OCI-LY7 (cell line): ENCODE measurements at regions not wholly inside any gene's neighbourhood (a gene's known extent, or its start where the extent isn't known, plus 50 kb on each side); places are given as distances from the start of the nearest gene placed in this dataset.

Experiments
- BruUV-seq: library from RNA; stranded (reverse); fragments of 400-500 nt; replicated peaks from 2 replicates; lab custom pipeline; 2021; lab: Mats Ljungman, UMichigan
- CTCF ChIA-PET: fragments of 300-600 bp; sonication (Branson Sonifier 250); formaldehyde crosslinking; loops from one replicate; lab custom pipeline; 2022; ENCODE audit warnings: antibody characterized with exemption; ENCODE audit not compliant: unreplicated experiment; lab: Charles Lee
- POLR2A ChIA-PET: fragments of 300-600 bp; sonication (Branson Sonifier 250); formaldehyde crosslinking; loops from one replicate; lab custom pipeline; 2022; ENCODE audit warnings: antibody characterized with exemption; lab: Charles Lee
- DNase-seq: peaks from one replicate; pipeline ENCODE4 v3.0.0-alpha.2; 2015; ENCODE audit warnings: low spot score
- H2AFZ ChIP-seq: fragments of 200-600 bp; sonication (generic), shearing (Covaris generic); 2 replicates; pipeline ENCODE4 v1.6.1; 2014; ENCODE audit warnings: mild to moderate bottlenecking, antibody characterized with exemption, low read length, moderate library complexity
- H3K27ac ChIP-seq: fragments of 200-600 bp; sonication (generic); 2 replicates; pipeline ENCODE4 v1.5.1; 2014; ENCODE audit warnings: mixed run types, low read depth, mild to moderate bottlenecking, moderate library complexity, low read length, inconsistent platforms; ENCODE audit not compliant: poor library complexity, severe bottlenecking
- H3K36me3 ChIP-seq: fragments of 200-600 bp; sonication (generic); 2 replicates; pipeline ENCODE4 v1.6.1; 2014; ENCODE audit warnings: mild to moderate bottlenecking, antibody characterized with exemption, low read length, moderate library complexity, mixed read lengths; ENCODE audit not compliant: insufficient read depth
- H3K4me1 ChIP-seq: fragments of 200-600 bp; sonication (generic); 2 replicates; pipeline ENCODE4 v1.5.1; 2014; ENCODE audit warnings: mild to moderate bottlenecking, low read length; ENCODE audit not compliant: insufficient read depth, poor library complexity, severe bottlenecking
- H3K4me2 ChIP-seq: fragments of 200-600 bp; sonication (generic); 2 replicates; pipeline ENCODE4 v1.6.1; 2014; ENCODE audit warnings: mild to moderate bottlenecking, low read length
- H3K4me3 ChIP-seq: fragments of 200-600 bp; sonication (generic); 2 replicates; pipeline ENCODE4 v1.5.1; 2014; ENCODE audit warnings: mild to moderate bottlenecking, low read depth, low read length; ENCODE audit not compliant: poor library complexity, severe bottlenecking
- H3K79me2 ChIP-seq: fragments of 200-600 bp; sonication (generic); 2 replicates; pipeline ENCODE4 v1.6.1; 2016; ENCODE audit warnings: low read depth, mild to moderate bottlenecking, low read length, moderate library complexity, mixed read lengths; ENCODE audit not compliant: insufficient read depth
- H3K9me2 ChIP-seq: fragments of 200-600 bp; sonication (generic); 2 replicates; pipeline ENCODE4 v1.6.1; 2016; ENCODE audit warnings: mild to moderate bottlenecking, low read length, mixed read lengths; ENCODE audit not compliant: insufficient read depth
- H3K9me3 ChIP-seq: fragments of 200-600 bp; sonication (generic); 2 replicates; pipeline ENCODE4 v1.6.1; 2014; ENCODE audit warnings: mild to moderate bottlenecking, mixed run types, low read length, mixed read lengths
- H4K20me1 ChIP-seq: fragments of 200-600 bp; sonication (generic); 2 replicates; pipeline ENCODE4 v1.6.1; 2014; ENCODE audit warnings: mild to moderate bottlenecking, antibody characterized with exemption, low read length, moderate library complexity, mixed read lengths; ENCODE audit not compliant: insufficient read depth
- EZH2phosphoT487 ChIP-seq: fragments of 200-600 bp; sonication (generic); IDR thresholded peaks from 2 replicates; pipeline ENCODE4 v1.6.1; 2018; ENCODE audit warnings: low read depth, borderline replicate concordance, mild to moderate bottlenecking, mixed run types, antibody characterized with exemption, low read length, moderate library complexity, mixed read lengths
- intact Hi-C: fragments of 100-400 bp; cut with micrococcal nuclease; formaldehyde crosslinking; loops from one replicate; pipeline ENCODE4 v1.10.0; 2022; ENCODE audit not compliant: unreplicated experiment
- TF ChIP-seq, protein P1 (sequence below): fragments of 200-600 bp; sonication (generic); conservative IDR thresholded peaks from 2 replicates; pipeline ENCODE4 v1.5.1; 2014; ENCODE audit warnings: mild to moderate bottlenecking, antibody characterized with exemption, low read length, moderate library complexity, mixed read lengths

DNA sequence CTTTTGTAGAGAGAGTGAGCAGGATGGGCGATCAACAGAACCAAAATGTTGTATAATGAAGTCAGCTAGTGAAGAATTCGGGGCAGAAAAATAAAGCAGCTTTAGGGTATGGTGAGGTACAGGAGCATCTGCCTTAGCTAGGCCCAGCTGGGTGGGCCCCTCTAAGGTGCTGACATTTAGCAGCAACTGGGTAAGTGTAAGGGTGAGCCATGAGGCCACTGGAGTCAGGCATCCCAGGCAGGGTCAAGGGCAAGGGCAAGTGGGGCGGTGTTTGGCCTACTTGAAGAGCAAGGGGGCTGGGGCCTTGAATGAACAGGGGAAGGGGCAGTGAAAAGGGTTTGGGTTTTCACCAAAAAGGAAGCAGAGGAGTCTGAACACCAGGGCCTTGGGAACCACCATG, 583.6 kb downstream of the BCL11B start:
- no peaks in the 10 kb centered on the region for H3K36me3 ChIP-seq
- POLR2A ChIA-PET: no interaction called here
- no peak overlapping the region for H3K4me3 ChIP-seq
- H3K4me2 ChIP-seq: no peak overlapping the region
- no TSS peak for BruUV-seq
- no peaks in the 10 kb centered on the region for H3K9me2 ChIP-seq
- H3K79me2 ChIP-seq: no peaks in the 10 kb centered on the region
- H4K20me1 ChIP-seq: no peaks in the 10 kb centered on the region
- H3K4me1 ChIP-seq: no peaks in the 10 kb centered on the region
- DNase-seq: no peak
- H3K9me3 ChIP-seq: no peaks in the 10 kb centered on the region
- TF ChIP-seq, protein P1, sequence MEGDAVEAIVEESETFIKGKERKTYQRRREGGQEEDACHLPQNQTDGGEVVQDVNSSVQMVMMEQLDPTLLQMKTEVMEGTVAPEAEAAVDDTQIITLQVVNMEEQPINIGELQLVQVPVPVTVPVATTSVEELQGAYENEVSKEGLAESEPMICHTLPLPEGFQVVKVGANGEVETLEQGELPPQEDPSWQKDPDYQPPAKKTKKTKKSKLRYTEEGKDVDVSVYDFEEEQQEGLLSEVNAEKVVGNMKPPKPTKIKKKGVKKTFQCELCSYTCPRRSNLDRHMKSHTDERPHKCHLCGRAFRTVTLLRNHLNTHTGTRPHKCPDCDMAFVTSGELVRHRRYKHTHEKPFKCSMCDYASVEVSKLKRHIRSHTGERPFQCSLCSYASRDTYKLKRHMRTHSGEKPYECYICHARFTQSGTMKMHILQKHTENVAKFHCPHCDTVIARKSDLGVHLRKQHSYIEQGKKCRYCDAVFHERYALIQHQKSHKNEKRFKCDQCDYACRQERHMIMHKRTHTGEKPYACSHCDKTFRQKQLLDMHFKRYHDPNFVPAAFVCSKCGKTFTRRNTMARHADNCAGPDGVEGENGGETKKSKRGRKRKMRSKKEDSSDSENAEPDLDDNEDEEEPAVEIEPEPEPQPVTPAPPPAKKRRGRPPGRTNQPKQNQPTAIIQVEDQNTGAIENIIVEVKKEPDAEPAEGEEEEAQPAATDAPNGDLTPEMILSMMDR: no peak
- no peak for TF ChIP-seq EZH2phosphoT487
- no peak overlapping the region for H2AFZ ChIP-seq
- H3K27ac ChIP-seq: no peak overlapping the region
- intact Hi-C loops: no loop called here
- CTCF ChIA-PET: interaction anchor here (0.6 kb wide), 1 partner anchor 115 kb away, joined by 3 read pairs; no protein-coding TSS in a partner anchor

DNA sequence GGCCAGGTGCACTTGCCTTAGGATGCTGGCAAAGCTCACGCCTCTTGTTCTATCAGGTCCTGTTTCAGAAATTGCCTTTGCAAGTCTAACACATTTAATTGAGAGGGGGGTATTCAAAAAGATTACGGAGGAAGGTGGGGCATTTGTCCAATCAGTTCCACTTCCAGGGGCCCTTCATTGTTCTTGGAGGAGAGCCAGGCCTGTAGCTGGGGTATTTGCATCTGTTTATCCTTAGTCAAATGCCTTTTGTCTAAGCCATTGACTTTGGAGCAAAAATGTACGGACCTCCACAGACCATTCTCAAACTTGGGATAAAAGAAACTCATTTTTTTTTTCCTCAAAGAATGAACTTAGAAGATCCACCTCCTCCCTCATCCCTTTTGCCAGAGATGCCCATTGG, 582.0 kb downstream of the BCL11B start:
- Histone ChIP-seq H3K4me2 (no peak overlapping the region), H3K9me2 (no peaks in the 10 kb centered on the region), H2AFZ (no peak overlapping the region), H3K4me1 (no peaks in the 10 kb centered on the region), H3K27ac (no peak overlapping the region), H3K9me3 (no peaks in the 10 kb centered on the region), H3K79me2 (no peaks in the 10 kb centered on the region), H3K4me3 (no peak overlapping the region), H3K36me3 (no peaks in the 10 kb centered on the region), H4K20me1 (no peaks in the 10 kb centered on the region)
- ChIA-PET POLR2A (interaction anchor here (0.6 kb wide), 1 partner anchor 668 kb away, joined by 3 read pairs; no protein-coding TSS in a partner anchor), CTCF (interaction anchor here (0.6 kb wide), 1 partner anchor 118 kb away, joined by 3 read pairs; no protein-coding TSS in a partner anchor)
- no peak for TF ChIP-seq EZH2phosphoT487
- TF ChIP-seq, protein P1: no peak
- no TSS peak for BruUV-seq
- DNase-seq: no peak
- intact Hi-C loops: no loop called here

DNA sequence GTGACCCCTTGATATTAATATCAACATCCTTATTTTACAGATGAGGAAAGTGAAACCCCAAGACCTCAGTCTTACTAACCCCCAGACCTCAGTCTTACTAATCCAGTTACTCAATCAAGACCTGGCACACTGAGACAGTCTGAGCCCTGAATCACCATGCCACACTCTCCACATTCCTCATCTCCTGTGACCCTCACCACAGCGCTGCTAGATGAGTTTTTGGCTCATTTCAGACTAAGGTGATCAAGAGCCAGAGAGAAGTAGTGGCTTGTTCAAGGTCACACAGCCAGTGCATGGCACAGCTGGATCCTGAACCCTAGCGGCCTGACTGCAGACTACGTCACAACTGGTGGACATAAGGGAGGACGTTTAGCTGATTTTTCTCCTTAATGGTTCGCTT, 579.2 kb downstream of the BCL11B start:
- no peak overlapping the region for H2AFZ ChIP-seq
- ChIA-PET POLR2A (no interaction called here), CTCF (no interaction called here)
- H3K4me2 ChIP-seq: no peak overlapping the region
- no peak for DNase-seq
- H3K79me2 ChIP-seq: no peaks in the 10 kb centered on the region
- no peak overlapping the region for H3K27ac ChIP-seq
- no peaks in the 10 kb centered on the region for H3K36me3 ChIP-seq
- no peaks in the 10 kb centered on the region for H3K9me3 ChIP-seq
- H3K9me2 ChIP-seq: no peaks in the 10 kb centered on the region
- no peak overlapping the region for H3K4me3 ChIP-seq
- no TSS peak for BruUV-seq
- H3K4me1 ChIP-seq: no peaks in the 10 kb centered on the region
- H4K20me1 ChIP-seq: no peaks in the 10 kb centered on the region
- TF ChIP-seq EZH2phosphoT487: no peak
- TF ChIP-seq, protein P1: no peak
- intact Hi-C loops: no loop called here
